ENCODE measurements at regions not wholly inside any gene's neighbourhood (a gene's known extent, or its start where the extent isn't known, plus 50 kb on each side); places are given as distances from the start of the nearest gene placed in this dataset.

DNA sequence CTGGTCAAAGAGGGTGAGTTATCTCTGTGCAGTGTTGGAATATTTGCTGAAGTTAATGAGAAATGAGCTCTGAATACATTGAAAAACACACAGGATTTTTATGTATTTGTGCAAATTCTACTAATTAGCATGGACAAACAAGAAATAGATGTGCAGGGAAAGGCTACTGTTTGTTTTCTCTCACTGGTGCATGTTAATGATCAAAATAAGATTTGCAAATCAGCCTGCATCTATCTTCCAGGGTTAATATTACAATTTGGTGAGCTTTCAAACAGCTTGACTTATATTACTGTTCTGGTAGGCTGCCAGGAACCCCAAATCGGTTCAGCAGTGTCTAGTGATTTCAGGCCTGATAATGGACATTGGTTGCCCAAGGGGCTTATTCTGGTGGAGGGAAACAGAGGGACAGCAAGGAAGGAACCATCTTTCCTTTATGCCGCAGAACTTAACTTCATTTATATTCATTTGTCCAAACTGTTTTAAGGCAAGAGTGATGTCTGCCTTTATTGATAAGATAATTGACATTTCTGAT lies 93.8 kb upstream of the REG3A start:
- TF ChIP-seq, protein P1, sequence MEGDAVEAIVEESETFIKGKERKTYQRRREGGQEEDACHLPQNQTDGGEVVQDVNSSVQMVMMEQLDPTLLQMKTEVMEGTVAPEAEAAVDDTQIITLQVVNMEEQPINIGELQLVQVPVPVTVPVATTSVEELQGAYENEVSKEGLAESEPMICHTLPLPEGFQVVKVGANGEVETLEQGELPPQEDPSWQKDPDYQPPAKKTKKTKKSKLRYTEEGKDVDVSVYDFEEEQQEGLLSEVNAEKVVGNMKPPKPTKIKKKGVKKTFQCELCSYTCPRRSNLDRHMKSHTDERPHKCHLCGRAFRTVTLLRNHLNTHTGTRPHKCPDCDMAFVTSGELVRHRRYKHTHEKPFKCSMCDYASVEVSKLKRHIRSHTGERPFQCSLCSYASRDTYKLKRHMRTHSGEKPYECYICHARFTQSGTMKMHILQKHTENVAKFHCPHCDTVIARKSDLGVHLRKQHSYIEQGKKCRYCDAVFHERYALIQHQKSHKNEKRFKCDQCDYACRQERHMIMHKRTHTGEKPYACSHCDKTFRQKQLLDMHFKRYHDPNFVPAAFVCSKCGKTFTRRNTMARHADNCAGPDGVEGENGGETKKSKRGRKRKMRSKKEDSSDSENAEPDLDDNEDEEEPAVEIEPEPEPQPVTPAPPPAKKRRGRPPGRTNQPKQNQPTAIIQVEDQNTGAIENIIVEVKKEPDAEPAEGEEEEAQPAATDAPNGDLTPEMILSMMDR (IDR thresholded peaks at IDR 0.05; ENCODE audit: low read depth, low read length, missing input control), result no peak
- TF ChIP-seq FOXA1 (IDR thresholded peaks at IDR 0.05) (no peak), TAF1 (conservative IDR thresholded peaks at IDR 0.05) (no peak), SP1 (IDR thresholded peaks at IDR 0.05) (no peak), ZBTB33 (IDR thresholded peaks at IDR 0.05) (no peak), GABPA (IDR thresholded peaks at IDR 0.05 in 1 of 2, conservative IDR thresholded peaks at IDR 0.05 in 1 of 2) (no peak)
